ENCODE measurements at regions not wholly inside any gene's neighbourhood (a gene's known extent, or its start where the extent isn't known, plus 50 kb on each side); places are given as distances from the start of the nearest gene placed in this dataset.

DNA sequence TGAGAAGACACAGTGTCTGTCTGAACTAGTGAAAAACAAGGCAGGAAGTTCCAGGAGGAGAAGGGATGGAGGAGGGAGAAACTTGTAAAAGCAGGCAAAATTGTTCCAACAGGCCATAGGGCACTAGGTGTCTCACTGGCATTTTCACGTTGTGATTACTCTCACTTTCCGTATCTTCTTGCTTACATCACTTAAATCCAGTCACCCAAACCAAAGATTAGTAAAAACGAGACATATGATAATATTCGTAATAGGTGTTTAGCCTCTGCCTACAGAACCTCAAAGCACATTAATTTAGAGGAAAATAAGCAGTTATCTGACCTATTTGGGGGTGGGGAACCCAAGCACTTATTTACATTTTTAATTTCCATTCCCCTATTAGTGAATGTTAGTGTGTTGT lies 78.3 kb downstream of the POU3F3 start:
- peak; percentile 41 for TF ChIP-seq CTCF (IDR thresholded peaks at IDR 0.05; ENCODE audit: low read depth, low read length)
- TF ChIP-seq EZH2phosphoT487 (IDR thresholded peaks at IDR 0.05; ENCODE audit: low read depth), result no peak

Data from OCI-LY3 (cell line).